ENCODE measurements at regions not wholly inside any gene's neighbourhood (a gene's known extent, or its start where the extent isn't known, plus 50 kb on each side); places are given as distances from the start of the nearest gene placed in this dataset.
"Not testable (repeated sequence)": the region's sequence is repeated elsewhere in the genome, so short reads cannot be mapped to it uniquely, and the experiment has no call there.

GRCh38 chr2:114018464-114018863 lies 128.6 kb downstream of the ACTR3 start:
- H3K27ac ChIP-seq (ENCODE audit: low read length); H4K20me1 ChIP-seq (ENCODE audit: insufficient read depth); H2AFZ ChIP-seq (ENCODE audit: low read depth, low read length); H3K36me3 ChIP-seq (ENCODE audit: insufficient read depth, low read length); H3K4me3 ChIP-seq (ENCODE audit: low read length); H3K27me3 ChIP-seq (ENCODE audit: insufficient read depth, low read depth, low read length); H3K9me2 ChIP-seq (ENCODE audit: insufficient read depth, low read length); H3K9ac ChIP-seq (ENCODE audit: low read length); H3F3A ChIP-seq (ENCODE audit: insufficient read depth, low read length, poor library complexity, severe bottlenecking); H3K4me2 ChIP-seq (ENCODE audit: low read length); H3K79me2 ChIP-seq (replicated peaks; ENCODE audit: insufficient read depth, low read length); H3K9me3 ChIP-seq (ENCODE audit: low read length): not testable (repeated sequence)

GRCh38 chr2:114020668-114021067 lies 130.8 kb downstream of the ACTR3 start:
- H3K79me2 ChIP-seq (replicated peaks; ENCODE audit: insufficient read depth, low read length), result no peaks in the 10 kb centered on the region
- no peaks in the 10 kb centered on the region for H3K27me3 ChIP-seq (ENCODE audit: insufficient read depth, low read depth, low read length)
- H3K27ac ChIP-seq (ENCODE audit: low read length), result no peak overlapping the region
- TF ChIP-seq SMC3 (conservative IDR thresholded peaks at IDR 0.05; ENCODE audit: poor library complexity) (no peak), REST (IDR thresholded peaks at IDR 0.05; ENCODE audit: borderline replicate concordance) (no peak), TAF1 (IDR thresholded peaks at IDR 0.05; ENCODE audit: low read depth) (no peak), MXI1 (conservative IDR thresholded peaks at IDR 0.05; ENCODE audit: poor library complexity, severe bottlenecking) (no peak), EP300 (conservative IDR thresholded peaks at IDR 0.05; ENCODE audit: poor library complexity, severe bottlenecking) (no peak), POLR2AphosphoS5 (IDR thresholded peaks at IDR 0.05) (no peak), CTCF (IDR thresholded peaks at IDR 0.05; ENCODE audit: poor library complexity, severe bottlenecking) (no peak), EZH2 (IDR thresholded peaks at IDR 0.05; ENCODE audit: borderline replicate concordance, insufficient read depth, low read length, poor library complexity, severe bottlenecking) (no peak), RAD21 (conservative IDR thresholded peaks at IDR 0.05) (no peak)
- H4K20me1 ChIP-seq (ENCODE audit: insufficient read depth), result no peaks in the 10 kb centered on the region
- H3K36me3 ChIP-seq (ENCODE audit: insufficient read depth, low read length), result no peaks in the 10 kb centered on the region
- H3K9ac ChIP-seq (ENCODE audit: low read length), result no peak overlapping the region
- no peaks in the 10 kb centered on the region for H3K9me2 ChIP-seq (ENCODE audit: insufficient read depth, low read length)
- no peaks in the 10 kb centered on the region for H3K9me3 ChIP-seq (ENCODE audit: low read length)
- H3F3A ChIP-seq (ENCODE audit: insufficient read depth, low read length, poor library complexity, severe bottlenecking), result no peaks in the 10 kb centered on the region
- no peak overlapping the region for H3K4me3 ChIP-seq (ENCODE audit: low read length)
- H3K4me2 ChIP-seq (ENCODE audit: low read length), result no peak overlapping the region
- H2AFZ ChIP-seq (ENCODE audit: low read depth, low read length), result no peak overlapping the region
